IMR-90 (cell line): ENCODE measurements at regions not wholly inside any gene's neighbourhood (a gene's known extent, or its start where the extent isn't known, plus 50 kb on each side); places are given as distances from the start of the nearest gene placed in this dataset.

Source experiments
- ATAC-seq: fragments of 200-7000 bp; cut with Tn5 transposase; 2 replicates; pipeline ENCODE4 v1.9.1; 2020; ENCODE audit warnings: low read depth, mild to moderate bottlenecking, moderate library complexity
- BruUV-seq: library from RNA; stranded (reverse); fragments of 400-500 nt; replicated peaks from 2 replicates; lab custom pipeline; 2021; lab: Mats Ljungman, UMichigan
- CTCF ChIA-PET: fragments of 300-600 bp; formaldehyde crosslinking; extraction: SDS; loops from one replicate; lab custom pipeline; 2021; ENCODE audit warnings: antibody characterized with exemption; lab: Yijun Ruan, JAX
- POLR2A ChIA-PET: fragments of 300-600 bp; sonication (Branson Sonifier 250); formaldehyde crosslinking; loops from one replicate; lab custom pipeline; 2022; ENCODE audit warnings: antibody characterized with exemption; ENCODE audit not compliant: unreplicated experiment; lab: Charles Lee
- DNase-seq: peaks from one replicate; pipeline ENCODE4 v3.0.0; 2013
- H2AFZ ChIP-seq: replicated peaks from 2 replicates; pipeline ENCODE3; 2013; ENCODE audit warnings: low read length, mild to moderate bottlenecking; ENCODE audit not compliant: poor library complexity
- H2AK5ac ChIP-seq: 2 replicates; pipeline ENCODE4 v1.6.1; 2013; ENCODE audit warnings: low read depth, low read length, inconsistent platforms
- H2AK9ac ChIP-seq: replicated peaks from 2 replicates; pipeline ENCODE3; 2013; ENCODE audit warnings: mild to moderate bottlenecking, low read depth, low read length, moderate library complexity; ENCODE audit not compliant: poor library complexity
- H2BK120ac ChIP-seq: 2 replicates; pipeline ENCODE4 v1.6.1; 2013; ENCODE audit warnings: low read depth, low read length, inconsistent platforms
- H2BK15ac ChIP-seq: 3 replicates; pipeline ENCODE4 v1.6.1; 2013; ENCODE audit warnings: low read depth, low read length, inconsistent platforms
- H2BK20ac ChIP-seq: 2 replicates; pipeline ENCODE4 v1.6.1; 2013; ENCODE audit warnings: low read depth, mild to moderate bottlenecking, inconsistent platforms, low read length, moderate library complexity
- H2BK5ac ChIP-seq: 2 replicates; pipeline ENCODE4 v1.6.1; 2013; ENCODE audit warnings: mild to moderate bottlenecking, low read depth, low read length, inconsistent platforms; ENCODE audit not compliant: poor library complexity, severe bottlenecking
- H3K14ac ChIP-seq: replicated peaks from 2 replicates; pipeline ENCODE4 v1.6.1; 2013; ENCODE audit warnings: low read depth, low read length, inconsistent platforms
- H3K18ac ChIP-seq: 2 replicates; pipeline ENCODE4 v1.6.1; 2013; ENCODE audit warnings: low read depth, low read length, control low read depth
- H3K23ac ChIP-seq: 2 replicates; pipeline ENCODE4 v1.6.1; 2013; ENCODE audit warnings: low read depth, low read length, inconsistent platforms
- H3K27ac ChIP-seq: 2 replicates; pipeline ENCODE4 v1.5.1; 2013; ENCODE audit warnings: mild to moderate bottlenecking, control low read depth, low read length; ENCODE audit not compliant: insufficient read depth
- H3K27me3 ChIP-seq: 2 replicates; pipeline ENCODE4 v1.6.1; 2013; ENCODE audit warnings: low read length; ENCODE audit not compliant: control insufficient read depth, insufficient read depth
- H3K36me3 ChIP-seq: 2 replicates; pipeline ENCODE4 v1.6.1; 2013; ENCODE audit warnings: low read length, mixed read lengths; ENCODE audit not compliant: control insufficient read depth, insufficient read depth
- H3K4ac ChIP-seq: 2 replicates; pipeline ENCODE4 v1.6.1; 2013; ENCODE audit warnings: low read depth, low read length, inconsistent platforms
- H3K4me1 ChIP-seq: 2 replicates; pipeline ENCODE4 v1.6.1; 2013; ENCODE audit warnings: low read length, mixed read lengths; ENCODE audit not compliant: control insufficient read depth, insufficient read depth
- H3K4me2 ChIP-seq: 2 replicates; pipeline ENCODE4 v1.6.1; 2013; ENCODE audit warnings: low read depth, mild to moderate bottlenecking, control low read depth, low read length, moderate library complexity
- H3K4me3 ChIP-seq: 2 replicates; pipeline ENCODE4 v1.5.1; 2013; ENCODE audit warnings: low read depth, mild to moderate bottlenecking, control low read depth, low read length, moderate library complexity; ENCODE audit not compliant: insufficient read depth
- H3K56ac ChIP-seq: 2 replicates; pipeline ENCODE4 v1.6.1; 2013; ENCODE audit warnings: low read length, inconsistent platforms; ENCODE audit not compliant: insufficient read depth; ENCODE audit errors: extremely low read depth
- H3K79me1 ChIP-seq, 2 experiments: 2 replicates each; pipeline ENCODE4 v1.6.1; 2013; ENCODE audit warnings: low read length in 2 of 2, inconsistent platforms in 1 of 2, low read depth in 1 of 2
- H3K9ac ChIP-seq: 2 replicates; pipeline ENCODE4 v1.6.1; 2013; ENCODE audit warnings: low read depth, low read length, control low read depth
- H3K9me1 ChIP-seq: 2 replicates; pipeline ENCODE4 v1.6.1; 2013; ENCODE audit warnings: low read length, inconsistent platforms; ENCODE audit not compliant: insufficient read depth
- H3K9me3 ChIP-seq: 2 replicates; pipeline ENCODE4 v1.6.1; 2013; ENCODE audit warnings: low read length; ENCODE audit not compliant: control insufficient read depth, insufficient read depth
- H4K20me1 ChIP-seq: 2 replicates; pipeline ENCODE4 v1.6.1; 2013; ENCODE audit warnings: low read length, inconsistent platforms; ENCODE audit not compliant: insufficient read depth
- H4K5ac ChIP-seq: 2 replicates; pipeline ENCODE4 v1.6.1; 2013; ENCODE audit warnings: mild to moderate bottlenecking, low read depth, low read length, control low read depth
- H4K8ac ChIP-seq, 2 experiments: 2 replicates each; pipeline ENCODE4 v1.6.1; 2013; ENCODE audit warnings: low read depth in 2 of 2, low read length in 2 of 2, control low read depth in 1 of 2, inconsistent platforms in 1 of 2
- H4K91ac ChIP-seq: 2 replicates; pipeline ENCODE4 v1.6.1; 2013; ENCODE audit warnings: low read depth, low read length, inconsistent platforms; ENCODE audit not compliant: insufficient read depth
- CEBPB ChIP-seq: IDR thresholded peaks from 2 replicates; pipeline ENCODE4 v1.6.1; 2012; ENCODE audit warnings: low read depth, low read length, improper control_type of control experiment
- FOS ChIP-seq: fragments of 150-350 bp; IDR thresholded peaks from 2 replicates; pipeline ENCODE4 v1.6.1; 2016; ENCODE audit warnings: low read depth, low read length
- MAFK ChIP-seq: IDR thresholded peaks from 2 replicates; pipeline ENCODE4 v1.6.1; 2012; ENCODE audit warnings: low read depth, low read length, improper control_type of control experiment
- MAZ ChIP-seq: IDR thresholded peaks from 2 replicates; pipeline ENCODE4 v1.6.1; 2012; ENCODE audit warnings: low read depth, mild to moderate bottlenecking, low read length, improper control_type of control experiment, moderate library complexity, borderline replicate concordance
- NFE2L2 ChIP-seq: fragments of 150-350 bp; IDR thresholded peaks from 2 replicates; pipeline ENCODE4 v1.6.1; 2016; ENCODE audit warnings: low read depth, mild to moderate bottlenecking, low read length
- POLR2A ChIP-seq: IDR thresholded peaks from 2 replicates; pipeline ENCODE4 v1.6.1; 2012; ENCODE audit warnings: mild to moderate bottlenecking, low read depth, low read length
- WGBS, 2 experiments: methylation state at CpG; one replicate each; pipeline versions ENCODE4 v1.1.5 to v1.1.7; 2013; ENCODE audit warnings: missing lambda C conversion rate in 2 of 2; ENCODE audit not compliant: insufficient read length in 1 of 2; ENCODE audit errors: extremely low coverage in 2 of 2; 5-methylcytosine and 5-hydroxymethylcytosine counted together
- dilution Hi-C: fragments of 300-500 bp; cut with HindIII; formaldehyde crosslinking; loops from one replicate; pipeline ENCODE4 v1.14.3; 2018; ENCODE audit warnings: low sequenced_read_pairs; ENCODE audit not compliant: unreplicated experiment
- in situ Hi-C: fragments of 300-500 bp; cut with MboI; formaldehyde crosslinking; loops from 3 replicates; pipeline ENCODE4 v1.14.3; 2019; ENCODE audit warnings: low sequenced_read_pairs, inconsistent platforms, mixed read lengths
- intact Hi-C: fragments of 100-400 bp; cut with micrococcal nuclease; formaldehyde crosslinking; loops from 2 replicates; pipeline ENCODE4 v1.10.0; 2022
- TF ChIP-seq, protein P1 (sequence below): fragments of 150-350 bp; IDR thresholded peaks from 2 replicates; pipeline ENCODE4 v1.6.1; 2016; ENCODE audit warnings: low read depth, mild to moderate bottlenecking, low read length, moderate library complexity, borderline replicate concordance
- TF ChIP-seq, protein P2 (sequence below): conservative IDR thresholded peaks from 2 replicates; pipeline ENCODE4 v1.5.1; 2012; ENCODE audit warnings: mild to moderate bottlenecking, low read depth, low read length, improper control_type of control experiment

DNA sequence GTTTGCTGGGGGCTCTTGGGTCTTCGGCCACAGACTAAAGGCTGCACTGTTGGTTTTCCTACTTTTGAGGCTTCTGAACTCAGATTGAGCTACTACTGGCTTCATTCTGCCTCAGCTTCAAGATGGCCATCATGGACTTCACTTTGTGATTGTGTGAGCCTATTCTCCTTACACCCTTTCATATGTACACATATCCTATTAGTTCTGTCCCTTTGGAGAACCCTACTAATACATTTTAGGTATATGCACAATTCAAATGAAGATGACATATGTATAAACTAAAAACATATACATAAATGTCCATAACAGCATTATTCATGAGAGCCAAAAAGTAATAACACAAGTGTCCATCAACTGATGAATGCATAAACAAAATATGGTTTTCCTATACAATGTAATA is 75.7 kb downstream of the GPR37 start:
- no TSS peak for BruUV-seq
- Histone ChIP-seq H2BK120ac (peak overlapping the region; percentile 32; the same call in 1 of the 2 replicates), H3K9me3 (peaks cover 2% of the 10 kb centered on the region; the same call in 1 of the 2 replicates), H3K36me3 (no peaks in the 10 kb centered on the region), H3K4ac (no peak overlapping the region), H3K79me1 (no peaks in the 10 kb centered on the region), H3K4me1 (peaks cover 6% of the 10 kb centered on the region), H4K8ac (no peak overlapping the region), H3K4me3 (no peak overlapping the region), H4K20me1 (no peaks in the 10 kb centered on the region), H2AK5ac (no peak overlapping the region), H4K5ac (peak overlapping the region; percentile 50; the same call in 1 of the 2 replicates), H3K23ac (no peak overlapping the region), H2BK15ac (no peak overlapping the region), H3K9me1 (no peaks in the 10 kb centered on the region), H2BK20ac (peak overlapping the region; percentile 37; the same call in 1 of the 2 replicates), H3K9ac (no peak overlapping the region), H3K18ac (peak overlapping the region; percentile 54; the same call in 1 of the 2 replicates), H3K27me3 (no peaks in the 10 kb centered on the region), H3K56ac (no peak overlapping the region), H3K14ac (no peak overlapping the region), H2AFZ (no peak overlapping the region), H3K4me2 (no peak overlapping the region), H3K27ac (no peak overlapping the region), H2AK9ac (no peak overlapping the region), H4K91ac (no peak overlapping the region), H2BK5ac (no peak overlapping the region)
- TF ChIP-seq MAFK (no peak), FOS (no peak), POLR2A (no peak), CEBPB (no peak), MAZ (no peak), NFE2L2 (no peak)
- TF ChIP-seq, protein P1, sequence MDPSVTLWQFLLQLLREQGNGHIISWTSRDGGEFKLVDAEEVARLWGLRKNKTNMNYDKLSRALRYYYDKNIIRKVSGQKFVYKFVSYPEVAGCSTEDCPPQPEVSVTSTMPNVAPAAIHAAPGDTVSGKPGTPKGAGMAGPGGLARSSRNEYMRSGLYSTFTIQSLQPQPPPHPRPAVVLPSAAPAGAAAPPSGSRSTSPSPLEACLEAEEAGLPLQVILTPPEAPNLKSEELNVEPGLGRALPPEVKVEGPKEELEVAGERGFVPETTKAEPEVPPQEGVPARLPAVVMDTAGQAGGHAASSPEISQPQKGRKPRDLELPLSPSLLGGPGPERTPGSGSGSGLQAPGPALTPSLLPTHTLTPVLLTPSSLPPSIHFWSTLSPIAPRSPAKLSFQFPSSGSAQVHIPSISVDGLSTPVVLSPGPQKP, result no peak
- TF ChIP-seq, protein P2, sequence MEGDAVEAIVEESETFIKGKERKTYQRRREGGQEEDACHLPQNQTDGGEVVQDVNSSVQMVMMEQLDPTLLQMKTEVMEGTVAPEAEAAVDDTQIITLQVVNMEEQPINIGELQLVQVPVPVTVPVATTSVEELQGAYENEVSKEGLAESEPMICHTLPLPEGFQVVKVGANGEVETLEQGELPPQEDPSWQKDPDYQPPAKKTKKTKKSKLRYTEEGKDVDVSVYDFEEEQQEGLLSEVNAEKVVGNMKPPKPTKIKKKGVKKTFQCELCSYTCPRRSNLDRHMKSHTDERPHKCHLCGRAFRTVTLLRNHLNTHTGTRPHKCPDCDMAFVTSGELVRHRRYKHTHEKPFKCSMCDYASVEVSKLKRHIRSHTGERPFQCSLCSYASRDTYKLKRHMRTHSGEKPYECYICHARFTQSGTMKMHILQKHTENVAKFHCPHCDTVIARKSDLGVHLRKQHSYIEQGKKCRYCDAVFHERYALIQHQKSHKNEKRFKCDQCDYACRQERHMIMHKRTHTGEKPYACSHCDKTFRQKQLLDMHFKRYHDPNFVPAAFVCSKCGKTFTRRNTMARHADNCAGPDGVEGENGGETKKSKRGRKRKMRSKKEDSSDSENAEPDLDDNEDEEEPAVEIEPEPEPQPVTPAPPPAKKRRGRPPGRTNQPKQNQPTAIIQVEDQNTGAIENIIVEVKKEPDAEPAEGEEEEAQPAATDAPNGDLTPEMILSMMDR, result no peak
- ATAC-seq, result no peak
- intact Hi-C loops, result no loop called here
- in situ Hi-C loops, result no loop called here
- ChIA-PET CTCF (interaction anchor here (1.1 kb wide), 1 partner anchor 9 kb away, joined by 4 read pairs; no protein-coding TSS in a partner anchor), POLR2A (no interaction called here)
- DNase-seq, result no peak
- no CpG with 5 or more reads among the region's 1 CpG for WGBS, 2 experiments
- dilution Hi-C loops, result no loop called here
